Lower lobe of right lung (tissue), 2 donors: ENCODE measurements at regions not wholly inside any gene's neighbourhood (a gene's known extent, or its start where the extent isn't known, plus 50 kb on each side); places are given as distances from the start of the nearest gene placed in this dataset.

ENCODE experiments used
- ATAC-seq, 2 donors: fragments of 200-7000 bp; cut with Tn5 transposase; one replicate each; pipeline ENCODE4 v1.9.1; 2020 to 2022; ENCODE audit warnings: mild to moderate bottlenecking in 2 of 2, moderate library complexity in 2 of 2
- DNase-seq: peaks from one replicate; pipeline ENCODE4 v3.0.0-alpha.2; 2020
- H3K27ac ChIP-seq: fragments of 200-600 bp; one replicate; pipeline ENCODE4 v1.8.0; 2022
- H3K27me3 ChIP-seq: fragments of 200-600 bp; one replicate; pipeline ENCODE4 v1.8.0; 2022; ENCODE audit warnings: low read depth
- H3K36me3 ChIP-seq: fragments of 200-600 bp; one replicate; pipeline ENCODE4 v1.8.0; 2022; ENCODE audit warnings: mild to moderate bottlenecking
- H3K4me1 ChIP-seq: fragments of 200-600 bp; one replicate; pipeline ENCODE4 v1.8.0; 2022
- H3K4me3 ChIP-seq: fragments of 200-600 bp; one replicate; pipeline ENCODE4 v1.8.0; 2022; ENCODE audit warnings: mild to moderate bottlenecking
- H3K9me3 ChIP-seq: fragments of 200-600 bp; one replicate; pipeline ENCODE4 v1.8.0; 2022
- CTCF ChIP-seq: fragments of 200-600 bp; IDR thresholded peaks from one replicate; pipeline ENCODE4 v1.8.0; 2022; ENCODE audit warnings: antibody characterized with exemption, mild to moderate bottlenecking
- intact Hi-C: fragments of 100-400 bp; cut with DNase I; formaldehyde crosslinking; loops from one replicate; pipeline ENCODE4 v1.11.0; 2022
- donor health status: DM: no; HTN: yes; CAD: no; lungs with severe emphysema.

- Histone ChIP-seq H3K27ac (no peak overlapping the region), H3K4me1 (no peaks in the 10 kb centered on the region), H3K4me3 (no peak overlapping the region), H3K36me3 (no peaks in the 10 kb centered on the region), H3K9me3 (no peaks in the 10 kb centered on the region), H3K27me3 (no peaks in the 10 kb centered on the region)
- ATAC-seq (no peak), DNase-seq (no peak)
- TF ChIP-seq CTCF: no peak
- intact Hi-C loops: no loop called here
These were observed 162.1 kb upstream of the SALL1 start for GRCh38 chr16:51313198-51313597.

GRCh38 chr16:51312363-51313150 lies 161.5 kb upstream of the SALL1 start:
- Histone ChIP-seq H3K27ac (no peak overlapping the region), H3K27me3 (no peaks in the 10 kb centered on the region), H3K9me3 (no peaks in the 10 kb centered on the region), H3K36me3 (no peaks in the 10 kb centered on the region), H3K4me1 (no peaks in the 10 kb centered on the region), H3K4me3 (no peak overlapping the region)
- DNase-seq (no peak), ATAC-seq (no peak)
- intact Hi-C loops: no loop called here
- no peak for TF ChIP-seq CTCF

- H3K27me3 ChIP-seq: no peaks in the 10 kb centered on the region
- no peaks in the 10 kb centered on the region for H3K9me3 ChIP-seq
- intact Hi-C loops: no loop called here
- no peak overlapping the region for H3K27ac ChIP-seq
- H3K4me1 ChIP-seq: no peaks in the 10 kb centered on the region
- no peaks in the 10 kb centered on the region for H3K36me3 ChIP-seq
- DNase-seq (no peak), ATAC-seq (no peak)
- TF ChIP-seq CTCF: no peak
- H3K4me3 ChIP-seq: no peak overlapping the region
These were observed 159.1 kb upstream of the SALL1 start for GRCh38 chr16:51310159-51310558.

- H3K27me3 ChIP-seq: no peaks in the 10 kb centered on the region
- no peak for TF ChIP-seq CTCF
- no peaks in the 10 kb centered on the region for H3K36me3 ChIP-seq
- no peaks in the 10 kb centered on the region for H3K4me1 ChIP-seq
- intact Hi-C loops: no loop called here
- no peak for ATAC-seq
- DNase-seq: no peak
- H3K9me3 ChIP-seq: no peaks in the 10 kb centered on the region
- H3K4me3 ChIP-seq: no peak overlapping the region
- no peak overlapping the region for H3K27ac ChIP-seq
These were observed 156.0 kb upstream of the SALL1 start for GRCh38 chr16:51306886-51307595.

GRCh38 chr16:51306116-51306515 lies 155.0 kb upstream of the SALL1 start:
- no peak overlapping the region for H3K27ac ChIP-seq
- ATAC-seq (no peak), DNase-seq (no peak)
- H3K4me3 ChIP-seq: no peak overlapping the region
- no peaks in the 10 kb centered on the region for H3K27me3 ChIP-seq
- intact Hi-C loops: no loop called here
- H3K9me3 ChIP-seq: no peaks in the 10 kb centered on the region
- no peak for TF ChIP-seq CTCF
- H3K4me1 ChIP-seq: no peaks in the 10 kb centered on the region
- H3K36me3 ChIP-seq: no peaks in the 10 kb centered on the region
